ENCODE measurements at regions not wholly inside any gene's neighbourhood (a gene's known extent, or its start where the extent isn't known, plus 50 kb on each side); places are given as distances from the start of the nearest gene placed in this dataset.

- TF ChIP-seq, protein P1, sequence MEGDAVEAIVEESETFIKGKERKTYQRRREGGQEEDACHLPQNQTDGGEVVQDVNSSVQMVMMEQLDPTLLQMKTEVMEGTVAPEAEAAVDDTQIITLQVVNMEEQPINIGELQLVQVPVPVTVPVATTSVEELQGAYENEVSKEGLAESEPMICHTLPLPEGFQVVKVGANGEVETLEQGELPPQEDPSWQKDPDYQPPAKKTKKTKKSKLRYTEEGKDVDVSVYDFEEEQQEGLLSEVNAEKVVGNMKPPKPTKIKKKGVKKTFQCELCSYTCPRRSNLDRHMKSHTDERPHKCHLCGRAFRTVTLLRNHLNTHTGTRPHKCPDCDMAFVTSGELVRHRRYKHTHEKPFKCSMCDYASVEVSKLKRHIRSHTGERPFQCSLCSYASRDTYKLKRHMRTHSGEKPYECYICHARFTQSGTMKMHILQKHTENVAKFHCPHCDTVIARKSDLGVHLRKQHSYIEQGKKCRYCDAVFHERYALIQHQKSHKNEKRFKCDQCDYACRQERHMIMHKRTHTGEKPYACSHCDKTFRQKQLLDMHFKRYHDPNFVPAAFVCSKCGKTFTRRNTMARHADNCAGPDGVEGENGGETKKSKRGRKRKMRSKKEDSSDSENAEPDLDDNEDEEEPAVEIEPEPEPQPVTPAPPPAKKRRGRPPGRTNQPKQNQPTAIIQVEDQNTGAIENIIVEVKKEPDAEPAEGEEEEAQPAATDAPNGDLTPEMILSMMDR (conservative IDR thresholded peaks at IDR 0.05; ENCODE audit: low read depth in 2 of 2), result no peak
- TF ChIP-seq EZH2phosphoT487 (IDR thresholded peaks at IDR 0.05; ENCODE audit: unreplicated experiment), result no peak
- TF ChIP-seq POLR2AphosphoS5 (IDR thresholded peaks at IDR 0.05; ENCODE audit: low read depth), result no peak
- TF ChIP-seq, protein P2, sequence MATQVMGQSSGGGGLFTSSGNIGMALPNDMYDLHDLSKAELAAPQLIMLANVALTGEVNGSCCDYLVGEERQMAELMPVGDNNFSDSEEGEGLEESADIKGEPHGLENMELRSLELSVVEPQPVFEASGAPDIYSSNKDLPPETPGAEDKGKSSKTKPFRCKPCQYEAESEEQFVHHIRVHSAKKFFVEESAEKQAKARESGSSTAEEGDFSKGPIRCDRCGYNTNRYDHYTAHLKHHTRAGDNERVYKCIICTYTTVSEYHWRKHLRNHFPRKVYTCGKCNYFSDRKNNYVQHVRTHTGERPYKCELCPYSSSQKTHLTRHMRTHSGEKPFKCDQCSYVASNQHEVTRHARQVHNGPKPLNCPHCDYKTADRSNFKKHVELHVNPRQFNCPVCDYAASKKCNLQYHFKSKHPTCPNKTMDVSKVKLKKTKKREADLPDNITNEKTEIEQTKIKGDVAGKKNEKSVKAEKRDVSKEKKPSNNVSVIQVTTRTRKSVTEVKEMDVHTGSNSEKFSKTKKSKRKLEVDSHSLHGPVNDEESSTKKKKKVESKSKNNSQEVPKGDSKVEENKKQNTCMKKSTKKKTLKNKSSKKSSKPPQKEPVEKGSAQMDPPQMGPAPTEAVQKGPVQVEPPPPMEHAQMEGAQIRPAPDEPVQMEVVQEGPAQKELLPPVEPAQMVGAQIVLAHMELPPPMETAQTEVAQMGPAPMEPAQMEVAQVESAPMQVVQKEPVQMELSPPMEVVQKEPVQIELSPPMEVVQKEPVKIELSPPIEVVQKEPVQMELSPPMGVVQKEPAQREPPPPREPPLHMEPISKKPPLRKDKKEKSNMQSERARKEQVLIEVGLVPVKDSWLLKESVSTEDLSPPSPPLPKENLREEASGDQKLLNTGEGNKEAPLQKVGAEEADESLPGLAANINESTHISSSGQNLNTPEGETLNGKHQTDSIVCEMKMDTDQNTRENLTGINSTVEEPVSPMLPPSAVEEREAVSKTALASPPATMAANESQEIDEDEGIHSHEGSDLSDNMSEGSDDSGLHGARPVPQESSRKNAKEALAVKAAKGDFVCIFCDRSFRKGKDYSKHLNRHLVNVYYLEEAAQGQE (IDR thresholded peaks at IDR 0.05; ENCODE audit: unreplicated experiment), result no peak
- TF ChIP-seq JUNB (IDR thresholded peaks at IDR 0.05; ENCODE audit: unreplicated experiment), result no peak
- TF ChIP-seq EZH2 (IDR thresholded peaks at IDR 0.05; ENCODE audit: low read depth, unreplicated experiment), result no peak
- no peak for TF ChIP-seq ZNF331 (CRISPR knock-in tag; IDR thresholded peaks at IDR 0.05; ENCODE audit: low read depth)
- TF ChIP-seq NANOG (IDR thresholded peaks at IDR 0.05; ENCODE audit: borderline replicate concordance), result no peak
- TF ChIP-seq, protein P3, sequence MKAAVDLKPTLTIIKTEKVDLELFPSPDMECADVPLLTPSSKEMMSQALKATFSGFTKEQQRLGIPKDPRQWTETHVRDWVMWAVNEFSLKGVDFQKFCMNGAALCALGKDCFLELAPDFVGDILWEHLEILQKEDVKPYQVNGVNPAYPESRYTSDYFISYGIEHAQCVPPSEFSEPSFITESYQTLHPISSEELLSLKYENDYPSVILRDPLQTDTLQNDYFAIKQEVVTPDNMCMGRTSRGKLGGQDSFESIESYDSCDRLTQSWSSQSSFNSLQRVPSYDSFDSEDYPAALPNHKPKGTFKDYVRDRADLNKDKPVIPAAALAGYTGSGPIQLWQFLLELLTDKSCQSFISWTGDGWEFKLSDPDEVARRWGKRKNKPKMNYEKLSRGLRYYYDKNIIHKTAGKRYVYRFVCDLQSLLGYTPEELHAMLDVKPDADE (IDR thresholded peaks at IDR 0.05), result no peak
Measured at GRCh38 chr19:41500443-41500842, 57.5 kb downstream of the ERICH4 start.
